ENCODE measurements at regions not wholly inside any gene's neighbourhood (a gene's known extent, or its start where the extent isn't known, plus 50 kb on each side); places are given as distances from the start of the nearest gene placed in this dataset.
"Not testable (repeated sequence)": the region's sequence is repeated elsewhere in the genome, so short reads cannot be mapped to it uniquely, and the experiment has no call there.

- no peak for DNase-seq (ENCODE audit: low spot score)
Observed at GRCh38 chr17:34740565-34741520, 161.5 kb downstream of the TMEM132E start.

- DNase-seq (ENCODE audit: low spot score), result no peak
Observed at GRCh38 chr17:34739386-34739785, 160.0 kb downstream of the TMEM132E start.

- not testable (repeated sequence) for DNase-seq (ENCODE audit: low spot score)
Observed at GRCh38 chr17:34737673-34738072, 158.3 kb downstream of the TMEM132E start.

GRCh38 chr17:34736611-34737010, 157.2 kb downstream of the TMEM132E start:
- DNase-seq (ENCODE audit: low spot score), result no peak

GRCh38 chr17:34733333-34733732, 154.0 kb downstream of the TMEM132E start:
- DNase-seq (ENCODE audit: low spot score), result no peak

- DNase-seq (ENCODE audit: low spot score), result no peak
Observed at GRCh38 chr17:34730816-34731215, 151.4 kb downstream of the TMEM132E start.

GRCh38 chr17:34728771-34729310, 149.5 kb downstream of the TMEM132E start:
- DNase-seq (ENCODE audit: low spot score), result no peak

GRCh38 chr17:34727601-34728000, 148.2 kb downstream of the TMEM132E start:
- DNase-seq (ENCODE audit: low spot score), result no peak

GRCh38 chr17:34726536-34727384, 147.4 kb downstream of the TMEM132E start:
- DNase-seq (ENCODE audit: low spot score), result no peak

GRCh38 chr17:34725725-34726124, 146.3 kb downstream of the TMEM132E start:
- no peak for DNase-seq (ENCODE audit: low spot score)

- DNase-seq (ENCODE audit: low spot score), result no peak
Observed at GRCh38 chr17:34725008-34725407, 145.6 kb downstream of the TMEM132E start.

GRCh38 chr17:34723875-34724274, 144.5 kb downstream of the TMEM132E start:
- no peak for DNase-seq (ENCODE audit: low spot score)

- DNase-seq (ENCODE audit: low spot score), result no peak
Observed at GRCh38 chr17:34721326-34721725, 141.9 kb downstream of the TMEM132E start.

- DNase-seq (ENCODE audit: low spot score), result no peak
Observed at GRCh38 chr17:34720760-34721159, 141.4 kb downstream of the TMEM132E start.

- no peak for DNase-seq (ENCODE audit: low spot score)
Observed at GRCh38 chr17:34719569-34719968, 140.2 kb downstream of the TMEM132E start.

GRCh38 chr17:34717092-34717491, 137.7 kb downstream of the TMEM132E start:
- DNase-seq (ENCODE audit: low spot score), result no peak

GRCh38 chr17:34716291-34716690, 136.9 kb downstream of the TMEM132E start:
- DNase-seq (ENCODE audit: low spot score), result no peak

GRCh38 chr17:34715504-34715903, 136.1 kb downstream of the TMEM132E start:
- DNase-seq (ENCODE audit: low spot score), result no peak

- no peak for DNase-seq (ENCODE audit: low spot score)
Observed at GRCh38 chr17:34714475-34715410, 135.4 kb downstream of the TMEM132E start.

- no peak for DNase-seq (ENCODE audit: low spot score)
Observed at GRCh38 chr17:34713687-34714086, 134.3 kb downstream of the TMEM132E start.

GRCh38 chr17:34712481-34713195, 133.3 kb downstream of the TMEM132E start:
- no peak for DNase-seq (ENCODE audit: low spot score)

All from AG08395 (cell line).